ENCODE measurements at regions not wholly inside any gene's neighbourhood (a gene's known extent, or its start where the extent isn't known, plus 50 kb on each side); places are given as distances from the start of the nearest gene placed in this dataset.

- H3K4me3 ChIP-seq (ENCODE audit: insufficient read depth, low read depth, low read length): no peak overlapping the region
- no peak for DNase-seq
- no peaks in the 10 kb centered on the region for H3K27me3 ChIP-seq (ENCODE audit: control insufficient read depth, insufficient read depth, low read length)
- H3K36me3 ChIP-seq (replicated peaks; ENCODE audit: control insufficient read depth, insufficient read depth, low read length): no peaks in the 10 kb centered on the region
These were observed 2370.4 kb upstream of the TENM3 start for GRCh38 chr4:179872755-179873154.

DNA sequence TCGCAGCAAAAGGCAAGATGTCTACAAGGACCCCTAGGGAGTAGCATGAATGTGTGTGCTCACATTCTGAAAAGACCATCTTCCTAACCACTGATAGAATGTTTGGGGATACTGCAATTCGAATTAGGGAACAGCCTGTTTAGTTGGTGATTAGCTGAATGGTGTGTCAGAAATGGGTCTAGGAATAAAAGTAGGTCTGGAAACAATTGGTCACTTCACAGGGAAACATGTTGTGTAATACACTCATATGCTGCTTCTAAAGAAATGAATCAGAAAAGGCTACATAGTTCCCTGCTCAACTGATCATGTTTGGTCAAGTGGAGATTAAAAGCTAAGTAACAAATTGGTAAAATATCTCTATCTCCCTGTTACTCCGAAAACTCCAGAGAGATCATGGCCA lies 2362.4 kb upstream of the TENM3 start:
- DNase-seq: no peak
- H3K4me3 ChIP-seq (ENCODE audit: insufficient read depth, low read depth, low read length): no peak overlapping the region
- no peaks in the 10 kb centered on the region for H3K27me3 ChIP-seq (ENCODE audit: control insufficient read depth, insufficient read depth, low read length)
- no peaks in the 10 kb centered on the region for H3K36me3 ChIP-seq (replicated peaks; ENCODE audit: control insufficient read depth, insufficient read depth, low read length)

DNA sequence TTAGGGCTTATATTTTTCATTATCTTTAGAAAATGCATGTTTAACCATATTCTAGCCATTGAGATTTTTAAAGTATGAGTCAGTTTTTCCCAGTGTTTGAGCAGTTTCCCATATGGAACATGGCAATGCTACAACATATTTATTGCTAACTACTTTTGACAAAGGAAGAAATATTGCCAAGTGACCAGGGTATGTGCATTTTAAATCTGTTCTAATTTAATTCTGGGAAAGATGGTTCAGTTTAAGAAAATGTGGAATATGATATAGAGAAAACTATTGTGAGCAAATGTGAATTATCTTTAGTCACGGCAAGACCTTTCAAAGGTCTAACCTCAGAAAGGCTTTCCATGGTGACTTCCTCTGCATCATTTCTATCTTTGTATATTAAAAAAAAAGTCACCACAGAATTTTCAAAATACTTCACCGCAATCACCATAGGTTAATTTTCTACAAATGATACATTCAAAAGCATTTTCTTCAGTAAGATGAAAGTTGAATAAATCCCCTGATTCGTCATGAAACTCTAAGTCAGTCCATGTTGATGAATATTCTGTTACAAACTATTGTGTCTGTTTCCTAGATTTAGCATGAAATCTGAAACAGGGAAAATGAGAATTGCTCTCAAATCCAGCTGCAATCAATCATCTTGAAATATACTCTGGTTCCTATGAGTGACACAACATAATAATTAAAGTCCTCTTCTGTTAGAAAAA lies 2349.0 kb upstream of the TENM3 start:
- Histone ChIP-seq H3K4me3 (ENCODE audit: insufficient read depth, low read depth, low read length) (no peak overlapping the region), H3K27me3 (ENCODE audit: control insufficient read depth, insufficient read depth, low read length) (no peaks in the 10 kb centered on the region), H3K36me3 (replicated peaks; ENCODE audit: control insufficient read depth, insufficient read depth, low read length) (no peaks in the 10 kb centered on the region)
- DNase-seq: no peak

DNA sequence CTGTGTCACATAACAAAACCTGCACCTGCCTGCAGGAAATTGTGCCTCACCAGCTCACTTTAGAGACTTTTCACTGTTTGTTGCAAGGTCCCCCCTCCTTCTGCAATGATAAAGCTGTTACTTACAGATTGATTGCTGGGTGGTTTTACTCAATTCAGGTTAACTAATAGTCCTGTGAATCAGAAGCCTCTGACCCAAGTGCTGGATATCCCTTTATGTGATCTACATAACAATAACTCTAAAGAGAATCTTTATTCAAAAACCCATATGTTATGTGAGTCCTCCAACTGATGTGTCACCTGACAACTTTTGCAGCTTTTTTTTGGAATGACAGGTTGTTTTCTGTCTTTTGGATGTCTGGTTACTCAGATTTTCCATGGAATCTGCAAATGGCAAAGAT lies 2323.6 kb upstream of the TENM3 start:
- Histone ChIP-seq H3K4me3 (ENCODE audit: insufficient read depth, low read depth, low read length) (no peak overlapping the region), H3K36me3 (replicated peaks; ENCODE audit: control insufficient read depth, insufficient read depth, low read length) (no peaks in the 10 kb centered on the region), H3K27me3 (ENCODE audit: control insufficient read depth, insufficient read depth, low read length) (no peaks in the 10 kb centered on the region)
- DNase-seq: no peak

DNA sequence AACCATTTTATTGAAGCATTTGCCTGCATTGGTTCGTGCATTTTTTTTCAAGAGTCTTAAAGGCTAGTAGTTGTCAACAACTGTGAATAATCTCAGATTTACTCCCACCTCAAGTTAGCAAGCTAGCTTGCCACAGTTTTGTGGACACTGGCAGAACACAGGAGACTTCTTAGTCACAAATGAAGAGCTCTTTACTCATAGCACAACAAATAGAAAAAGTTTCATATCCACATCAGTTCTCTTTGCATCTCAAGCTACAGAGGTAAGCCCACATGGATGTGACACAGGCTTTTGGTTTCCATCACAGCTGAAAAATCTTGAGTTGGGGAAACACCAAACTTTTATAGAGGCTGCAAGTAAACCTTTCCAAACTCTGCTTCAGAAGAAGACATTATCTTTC lies 2315.7 kb upstream of the TENM3 start:
- Histone ChIP-seq H3K27me3 (ENCODE audit: control insufficient read depth, insufficient read depth, low read length) (no peaks in the 10 kb centered on the region), H3K4me3 (ENCODE audit: insufficient read depth, low read depth, low read length) (no peak overlapping the region)

GRCh38 chr4:179941911-179942310 lies 2301.3 kb upstream of the TENM3 start:
- Histone ChIP-seq H3K27me3 (ENCODE audit: control insufficient read depth, insufficient read depth, low read length) (no peaks in the 10 kb centered on the region), H3K36me3 (replicated peaks; ENCODE audit: control insufficient read depth, insufficient read depth, low read length) (no peaks in the 10 kb centered on the region), H3K4me3 (ENCODE audit: insufficient read depth, low read depth, low read length) (no peak overlapping the region)
- no peak for DNase-seq

More for the DNA sequence above, 2315.7 kb upstream of the TENM3 start:
- DNase-seq: no peak
- no peaks in the 10 kb centered on the region for H3K36me3 ChIP-seq (replicated peaks; ENCODE audit: control insufficient read depth, insufficient read depth, low read length)

DNA sequence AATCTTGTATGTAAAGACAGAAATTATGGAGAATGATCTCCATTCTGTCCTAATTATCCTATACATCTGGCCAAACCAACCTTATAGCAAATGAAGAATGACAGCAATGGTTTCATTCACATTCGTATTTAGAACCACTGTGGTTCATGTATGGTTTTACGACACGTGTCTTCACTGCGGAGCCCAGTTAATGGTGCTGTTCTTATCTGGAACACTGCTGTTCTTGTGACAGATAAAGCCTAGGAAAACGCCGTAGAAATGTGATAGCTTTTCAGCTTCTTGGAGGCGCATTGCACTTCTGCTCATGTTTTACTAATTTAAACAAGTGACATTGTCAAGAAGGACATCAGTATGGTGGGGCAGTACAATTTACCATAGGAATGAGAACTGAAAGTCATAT lies 2266.4 kb upstream of the TENM3 start:
- Histone ChIP-seq H3K36me3 (replicated peaks; ENCODE audit: control insufficient read depth, insufficient read depth, low read length) (no peaks in the 10 kb centered on the region), H3K4me3 (ENCODE audit: insufficient read depth, low read depth, low read length) (no peak overlapping the region), H3K27me3 (ENCODE audit: control insufficient read depth, insufficient read depth, low read length) (no peaks in the 10 kb centered on the region)
- no peak for DNase-seq

- Histone ChIP-seq H3K27me3 (ENCODE audit: control insufficient read depth, insufficient read depth, low read length) (no peaks in the 10 kb centered on the region), H3K4me3 (ENCODE audit: insufficient read depth, low read depth, low read length) (no peak overlapping the region), H3K36me3 (replicated peaks; ENCODE audit: control insufficient read depth, insufficient read depth, low read length) (no peaks in the 10 kb centered on the region)
- DNase-seq: no peak
These were observed 2265.8 kb upstream of the TENM3 start for GRCh38 chr4:179977378-179977777.

DNA sequence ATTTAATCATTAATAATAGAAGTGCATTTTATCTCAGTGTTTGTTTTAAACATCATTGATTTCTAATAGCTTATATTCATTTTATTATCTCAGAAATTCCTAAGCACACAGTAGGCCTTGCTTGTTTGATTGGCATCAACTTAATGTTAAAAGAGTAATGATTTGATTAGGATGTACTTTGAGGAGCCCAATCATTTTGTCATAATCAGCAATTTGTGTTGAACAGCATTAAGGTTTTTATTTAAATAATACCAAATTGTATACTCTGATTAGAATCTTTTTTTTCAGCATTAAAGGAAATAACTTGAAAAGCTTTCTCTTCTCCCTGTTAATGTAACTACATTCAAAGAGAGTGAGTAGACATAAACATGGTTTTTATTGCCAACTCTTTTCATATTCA lies 2262.0 kb upstream of the TENM3 start:
- Histone ChIP-seq H3K27me3 (ENCODE audit: control insufficient read depth, insufficient read depth, low read length) (no peaks in the 10 kb centered on the region), H3K4me3 (ENCODE audit: insufficient read depth, low read depth, low read length) (no peak overlapping the region), H3K36me3 (replicated peaks; ENCODE audit: control insufficient read depth, insufficient read depth, low read length) (no peaks in the 10 kb centered on the region)
- no peak for DNase-seq

GRCh38 chr4:179989975-179990374 lies 2253.2 kb upstream of the TENM3 start:
- H3K36me3 ChIP-seq (replicated peaks; ENCODE audit: control insufficient read depth, insufficient read depth, low read length): no peaks in the 10 kb centered on the region
- H3K4me3 ChIP-seq (ENCODE audit: insufficient read depth, low read depth, low read length): no peak overlapping the region
- DNase-seq: no peak
- no peaks in the 10 kb centered on the region for H3K27me3 ChIP-seq (ENCODE audit: control insufficient read depth, insufficient read depth, low read length)

GRCh38 chr4:180009316-180009715 lies 2233.9 kb upstream of the TENM3 start:
- no peak for DNase-seq
- Histone ChIP-seq H3K27me3 (ENCODE audit: control insufficient read depth, insufficient read depth, low read length) (no peaks in the 10 kb centered on the region), H3K36me3 (replicated peaks; ENCODE audit: control insufficient read depth, insufficient read depth, low read length) (no peaks in the 10 kb centered on the region), H3K4me3 (ENCODE audit: insufficient read depth, low read depth, low read length) (no peak overlapping the region)

DNA sequence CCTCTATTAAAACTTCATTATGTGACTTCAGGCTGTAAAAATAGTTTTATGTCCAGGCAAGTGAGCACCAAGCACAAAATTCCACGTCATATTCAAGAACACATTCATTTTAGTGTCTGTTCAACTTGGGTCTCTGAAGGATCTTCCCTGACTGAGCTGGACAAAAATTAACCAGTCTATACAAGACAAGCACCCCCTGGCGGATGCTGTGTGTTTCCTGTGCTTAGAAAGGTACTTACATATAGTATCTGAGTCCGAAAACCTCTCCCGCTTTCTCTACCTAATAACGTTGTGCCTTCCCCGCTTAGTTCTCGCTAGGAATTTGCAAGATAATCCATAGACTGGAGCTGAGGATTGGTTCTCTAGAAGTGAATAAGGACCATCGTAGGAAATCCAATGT lies 2214.5 kb upstream of the TENM3 start:
- no peak for DNase-seq
- Histone ChIP-seq H3K27me3 (ENCODE audit: control insufficient read depth, insufficient read depth, low read length) (no peaks in the 10 kb centered on the region), H3K4me3 (ENCODE audit: insufficient read depth, low read depth, low read length) (no peak overlapping the region), H3K36me3 (replicated peaks; ENCODE audit: control insufficient read depth, insufficient read depth, low read length) (no peaks in the 10 kb centered on the region)

GRCh38 chr4:180031330-180031729 lies 2211.9 kb upstream of the TENM3 start:
- no peaks in the 10 kb centered on the region for H3K27me3 ChIP-seq (ENCODE audit: control insufficient read depth, insufficient read depth, low read length)
- H3K36me3 ChIP-seq (replicated peaks; ENCODE audit: control insufficient read depth, insufficient read depth, low read length): no peaks in the 10 kb centered on the region
- H3K4me3 ChIP-seq (ENCODE audit: insufficient read depth, low read depth, low read length): no peak overlapping the region
- no peak for DNase-seq

DNA sequence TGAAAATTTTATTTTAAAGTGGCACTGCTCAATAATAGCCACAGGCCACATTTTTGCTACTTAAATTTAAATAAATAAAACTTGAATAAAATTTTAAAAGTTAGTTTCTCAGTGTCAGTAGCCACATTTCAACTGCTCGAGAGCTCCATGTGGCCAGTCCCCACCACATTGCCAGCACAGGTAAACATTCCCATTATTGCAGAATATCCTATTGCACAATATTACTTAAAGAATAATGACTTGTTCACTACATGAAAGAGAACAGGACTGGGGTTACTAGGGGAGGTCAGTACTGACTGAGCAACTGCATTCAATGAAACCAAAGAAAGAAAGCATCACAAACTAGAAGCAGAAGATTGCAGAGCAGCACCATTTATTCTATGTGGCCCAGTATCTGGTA lies 2201.6 kb upstream of the TENM3 start:
- no peaks in the 10 kb centered on the region for H3K36me3 ChIP-seq (replicated peaks; ENCODE audit: control insufficient read depth, insufficient read depth, low read length)
- no peak for DNase-seq
- H3K27me3 ChIP-seq (ENCODE audit: control insufficient read depth, insufficient read depth, low read length): no peaks in the 10 kb centered on the region
- no peak overlapping the region for H3K4me3 ChIP-seq (ENCODE audit: insufficient read depth, low read depth, low read length)

DNA sequence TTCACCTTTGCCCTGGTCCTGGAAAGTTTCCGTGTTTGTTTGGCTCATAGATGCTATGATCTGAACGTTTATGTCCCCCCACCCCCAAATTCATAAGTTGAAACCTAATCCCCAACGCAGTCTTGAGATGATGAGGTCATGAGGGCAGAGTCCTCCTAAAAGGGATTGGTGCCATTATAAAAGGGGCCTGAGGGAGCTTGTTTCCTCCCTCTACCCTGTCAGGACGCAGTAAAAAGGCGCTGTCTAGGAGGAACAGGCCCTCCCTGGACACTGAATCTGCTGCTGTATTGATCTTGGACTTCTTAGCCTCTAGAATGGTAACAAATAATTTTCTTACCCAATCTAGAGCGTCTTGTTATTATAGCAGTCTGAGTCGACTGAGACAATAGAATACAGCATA lies 2190.6 kb upstream of the TENM3 start:
- H3K27me3 ChIP-seq (ENCODE audit: control insufficient read depth, insufficient read depth, low read length): no peaks in the 10 kb centered on the region; the same call in 1 of the 2 replicates
- no peak for DNase-seq
- no peak overlapping the region for H3K4me3 ChIP-seq (ENCODE audit: insufficient read depth, low read depth, low read length)
- no peaks in the 10 kb centered on the region for H3K36me3 ChIP-seq (replicated peaks; ENCODE audit: control insufficient read depth, insufficient read depth, low read length)

GRCh38 chr4:180054291-180054690 lies 2188.9 kb upstream of the TENM3 start:
- no peak overlapping the region for H3K4me3 ChIP-seq (ENCODE audit: insufficient read depth, low read depth, low read length)
- H3K27me3 ChIP-seq (ENCODE audit: control insufficient read depth, insufficient read depth, low read length): peaks cover 3% of the 10 kb centered on the region
- no peaks in the 10 kb centered on the region for H3K36me3 ChIP-seq (replicated peaks; ENCODE audit: control insufficient read depth, insufficient read depth, low read length)
- no peak for DNase-seq

Data from H7 (cell line).